ENCODE measurements at regions not wholly inside any gene's neighbourhood (a gene's known extent, or its start where the extent isn't known, plus 50 kb on each side); places are given as distances from the start of the nearest gene placed in this dataset.

GRCh38 chr3:140748-141330 lies 55.7 kb upstream of the CHL1 start:
- intact Hi-C loops (cut with DNase I) = no loop called here
- ATAC-seq = no peak
- DNase-seq = no peak
- Histone ChIP-seq H3K4me3 (ENCODE audit: low read length) (no peak overlapping the region), H3K27me3 (ENCODE audit: control insufficient read depth, insufficient read depth) (no peaks in the 10 kb centered on the region), H3K9me3 (ENCODE audit: control insufficient read depth, low read length) (no peaks in the 10 kb centered on the region), H3K27ac (ENCODE audit: low read length) (no peak overlapping the region), H3K4me1 (ENCODE audit: control insufficient read depth, insufficient read depth, low read length) (no peaks in the 10 kb centered on the region)
- WGBS = 62% methylated on average over 5 of the region's 5 CpGs
